ENCODE measurements at regions not wholly inside any gene's neighbourhood (a gene's known extent, or its start where the extent isn't known, plus 50 kb on each side); places are given as distances from the start of the nearest gene placed in this dataset.
"Not testable (repeated sequence)": the region's sequence is repeated elsewhere in the genome, so short reads cannot be mapped to it uniquely, and the experiment has no call there.

- Histone ChIP-seq H3K9me3 (replicated peaks) (no peaks in the 10 kb centered on the region), H3K27ac (no peak overlapping the region), H3K27me3 (replicated peaks) (no peaks in the 10 kb centered on the region), H3K4me3 (no peak overlapping the region), H3K36me3 (no peaks in the 10 kb centered on the region), H3K4me1 (replicated peaks) (0 out of 2 replicates have a peak, but pooled peaks cover 3% of the 10 kb centered on the region)
- no peak for DNase-seq (ENCODE audit: low read depth in 1 of 2, low spot score in 2 of 2)
Observed at GRCh38 chr20:2224368-2224639, 71.5 kb upstream of the TGM3 start.

GRCh38 chr20:2227285-2227684, 68.5 kb upstream of the TGM3 start:
- H3K9me3 ChIP-seq (replicated peaks); H3K27me3 ChIP-seq (replicated peaks); DNase-seq (ENCODE audit: low read depth in 1 of 2, low spot score in 2 of 2); H3K36me3 ChIP-seq; H3K27ac ChIP-seq; H3K4me3 ChIP-seq: not testable (repeated sequence)
- H3K4me1 ChIP-seq (replicated peaks): peaks cover 13% of the 10 kb centered on the region

GRCh38 chr20:2227861-2228260, 67.9 kb upstream of the TGM3 start:
- Histone ChIP-seq H3K27me3 (replicated peaks) (no peaks in the 10 kb centered on the region), H3K4me1 (replicated peaks) (peaks cover 13% of the 10 kb centered on the region), H3K27ac (no peak overlapping the region), H3K36me3 (no peaks in the 10 kb centered on the region), H3K4me3 (no peak overlapping the region), H3K9me3 (replicated peaks) (no peaks in the 10 kb centered on the region)
- no peak for DNase-seq (ENCODE audit: low read depth in 1 of 2, low spot score in 2 of 2)

- no peak overlapping the region for H3K4me3 ChIP-seq
- no peak overlapping the region for H3K27ac ChIP-seq
- DNase-seq (ENCODE audit: low read depth in 1 of 2, low spot score in 2 of 2): no peak
- H3K9me3 ChIP-seq (replicated peaks): no peaks in the 10 kb centered on the region
- H3K27me3 ChIP-seq (replicated peaks): no peaks in the 10 kb centered on the region
- peaks cover 13% of the 10 kb centered on the region for H3K4me1 ChIP-seq (replicated peaks)
- H3K36me3 ChIP-seq: no peaks in the 10 kb centered on the region
Observed at GRCh38 chr20:2228926-2229325, 66.9 kb upstream of the TGM3 start.

- H3K4me1 ChIP-seq (replicated peaks): peaks cover 13% of the 10 kb centered on the region
- H3K36me3 ChIP-seq: no peaks in the 10 kb centered on the region
- H3K9me3 ChIP-seq (replicated peaks): no peaks in the 10 kb centered on the region
- DNase-seq (ENCODE audit: low read depth in 1 of 2, low spot score in 2 of 2): peak; percentile 24 to 49
- H3K27ac ChIP-seq: no peak overlapping the region
- no peaks in the 10 kb centered on the region for H3K27me3 ChIP-seq (replicated peaks)
- no peak overlapping the region for H3K4me3 ChIP-seq
Observed at GRCh38 chr20:2230726-2231488, 64.9 kb upstream of the TGM3 start.

GRCh38 chr20:2231701-2232100, 64.1 kb upstream of the TGM3 start:
- Histone ChIP-seq H3K27ac (no peak overlapping the region), H3K27me3 (replicated peaks) (no peaks in the 10 kb centered on the region), H3K9me3 (replicated peaks) (no peaks in the 10 kb centered on the region), H3K36me3 (no peaks in the 10 kb centered on the region), H3K4me3 (no peak overlapping the region), H3K4me1 (replicated peaks) (peaks cover 19% of the 10 kb centered on the region)
- DNase-seq (ENCODE audit: low read depth in 1 of 2, low spot score in 2 of 2): no peak

- DNase-seq (ENCODE audit: low read depth in 1 of 2, low spot score in 2 of 2): no peak
- Histone ChIP-seq H3K36me3 (no peaks in the 10 kb centered on the region), H3K4me3 (no peak overlapping the region), H3K27me3 (replicated peaks) (no peaks in the 10 kb centered on the region), H3K4me1 (replicated peaks) (peaks cover 41% of the 10 kb centered on the region), H3K9me3 (replicated peaks) (no peaks in the 10 kb centered on the region), H3K27ac (no peak overlapping the region)
Observed at GRCh38 chr20:2234598-2235191, 61.1 kb upstream of the TGM3 start.

GRCh38 chr20:2236256-2236655, 59.5 kb upstream of the TGM3 start:
- Histone ChIP-seq H3K27me3 (replicated peaks) (no peaks in the 10 kb centered on the region), H3K36me3 (no peaks in the 10 kb centered on the region), H3K27ac (peak overlapping the region; percentile 96), H3K9me3 (replicated peaks) (no peaks in the 10 kb centered on the region), H3K4me3 (no peak overlapping the region), H3K4me1 (replicated peaks) (peaks cover 31% of the 10 kb centered on the region)
- DNase-seq (ENCODE audit: low read depth in 1 of 2, low spot score in 2 of 2): peak in 1 of 2 experiments; percentile 23

- peaks cover 31% of the 10 kb centered on the region for H3K4me1 ChIP-seq (replicated peaks)
Observed at GRCh38 chr20:2237059-2237458, 58.7 kb upstream of the TGM3 start.

GRCh38 chr20:2238601-2239000, 57.2 kb upstream of the TGM3 start:
- no peak overlapping the region for H3K4me3 ChIP-seq
- H3K9me3 ChIP-seq (replicated peaks): no peaks in the 10 kb centered on the region
- H3K27me3 ChIP-seq (replicated peaks): no peaks in the 10 kb centered on the region
- H3K36me3 ChIP-seq: no peaks in the 10 kb centered on the region
- peak overlapping the region; percentile 96 for H3K27ac ChIP-seq
- H3K4me1 ChIP-seq (replicated peaks): peaks cover 31% of the 10 kb centered on the region
- peak in 1 of 2 experiments; percentile 18 for DNase-seq (ENCODE audit: low read depth in 1 of 2, low spot score in 2 of 2)

More at GRCh38 chr20:2237059-2237458, 58.7 kb upstream of the TGM3 start:
- Histone ChIP-seq H3K27ac (peak overlapping the region; percentile 96), H3K9me3 (replicated peaks) (no peaks in the 10 kb centered on the region), H3K36me3 (no peaks in the 10 kb centered on the region), H3K27me3 (replicated peaks) (no peaks in the 10 kb centered on the region), H3K4me3 (no peak overlapping the region)
- peak; percentile 97 to 98 for DNase-seq (ENCODE audit: low read depth in 1 of 2, low spot score in 2 of 2)

GRCh38 chr20:2240835-2241234, 55.0 kb upstream of the TGM3 start:
- no peak overlapping the region for H3K27ac ChIP-seq
- H3K27me3 ChIP-seq (replicated peaks): no peaks in the 10 kb centered on the region
- peaks cover 31% of the 10 kb centered on the region for H3K4me1 ChIP-seq (replicated peaks)
- no peaks in the 10 kb centered on the region for H3K9me3 ChIP-seq (replicated peaks)
- H3K36me3 ChIP-seq: no peaks in the 10 kb centered on the region
- H3K4me3 ChIP-seq: no peak overlapping the region
- DNase-seq (ENCODE audit: low read depth in 1 of 2, low spot score in 2 of 2): no peak

- no peaks in the 10 kb centered on the region for H3K9me3 ChIP-seq (replicated peaks)
- DNase-seq (ENCODE audit: low read depth in 1 of 2, low spot score in 2 of 2): no peak
- H3K27me3 ChIP-seq (replicated peaks): no peaks in the 10 kb centered on the region
- no peak overlapping the region for H3K27ac ChIP-seq
- H3K4me1 ChIP-seq (replicated peaks): peaks cover 17% of the 10 kb centered on the region
- H3K36me3 ChIP-seq: no peaks in the 10 kb centered on the region
- no peak overlapping the region for H3K4me3 ChIP-seq
Observed at GRCh38 chr20:2242678-2243077, 53.1 kb upstream of the TGM3 start.

- no peak overlapping the region for H3K27ac ChIP-seq
- no peak for DNase-seq (ENCODE audit: low read depth in 1 of 2, low spot score in 2 of 2)
- H3K36me3 ChIP-seq: no peaks in the 10 kb centered on the region
- no peaks in the 10 kb centered on the region for H3K4me1 ChIP-seq (replicated peaks)
- no peaks in the 10 kb centered on the region for H3K27me3 ChIP-seq (replicated peaks)
- H3K9me3 ChIP-seq (replicated peaks): no peaks in the 10 kb centered on the region
- no peak overlapping the region for H3K4me3 ChIP-seq
Observed at GRCh38 chr20:2244523-2244922, 51.3 kb upstream of the TGM3 start.

GRCh38 chr20:2244993-2245392, 50.8 kb upstream of the TGM3 start:
- H3K9me3 ChIP-seq (replicated peaks): no peaks in the 10 kb centered on the region

GRCh38 chr20:2245637-2246036, 50.2 kb upstream of the TGM3 start:
- DNase-seq (ENCODE audit: low read depth in 1 of 2, low spot score in 2 of 2): no peak
- Histone ChIP-seq H3K36me3 (no peaks in the 10 kb centered on the region), H3K9me3 (replicated peaks) (no peaks in the 10 kb centered on the region), H3K4me3 (no peak overlapping the region), H3K27ac (no peak overlapping the region), H3K4me1 (replicated peaks) (no peaks in the 10 kb centered on the region), H3K27me3 (replicated peaks) (no peaks in the 10 kb centered on the region)

More at GRCh38 chr20:2244993-2245392, 50.8 kb upstream of the TGM3 start:
- DNase-seq (ENCODE audit: low read depth in 1 of 2, low spot score in 2 of 2): no peak
- Histone ChIP-seq H3K27me3 (replicated peaks) (no peaks in the 10 kb centered on the region), H3K27ac (no peak overlapping the region), H3K4me1 (replicated peaks) (no peaks in the 10 kb centered on the region), H3K4me3 (no peak overlapping the region), H3K36me3 (no peaks in the 10 kb centered on the region)
